Endothelial cell of umbilical vein (primary cell): ENCODE measurements at regions not wholly inside any gene's neighbourhood (a gene's known extent, or its start where the extent isn't known, plus 50 kb on each side); places are given as distances from the start of the nearest gene placed in this dataset.

ENCODE experiments used
- BruUV-seq: library from RNA; stranded (reverse); fragments of 400-500 nt; replicated peaks from 2 replicates; lab custom pipeline; 2021; lab: Mats Ljungman, UMichigan
- CTCF ChIA-PET: fragments of 300-600, 350-600 bp; sonication (Branson Sonifier 250); formaldehyde crosslinking; loops from one replicate; lab custom pipeline; 2021; ENCODE audit warnings: antibody characterized with exemption, inconsistent platforms; lab: Charles Lee
- POLR2A ChIA-PET: fragments of 300-600, 350-600 bp; sonication (Branson Sonifier 250); formaldehyde crosslinking; loops from one replicate; lab custom pipeline; 2021; ENCODE audit warnings: antibody characterized with exemption, inconsistent platforms; lab: Charles Lee
- DNase-seq: peaks from one replicate; pipeline ENCODE4 v3.0.0-alpha.2; 2011; ENCODE audit warnings: low read depth, low spot score
- FAIRE-seq: peaks from 2 replicates; lab custom pipeline; 2011; peaks lifted over from hg19 to GRCh38; lab: Jason Lieb, UNC
- H2AFZ ChIP-seq: 2 replicates; pipeline ENCODE4 v1.6.0; 2012; ENCODE audit warnings: low read depth, low read length, control low read depth, inconsistent platforms
- H3K27ac ChIP-seq: 2 replicates; pipeline ENCODE4 v1.5.1; 2011; ENCODE audit warnings: low read depth, mild to moderate bottlenecking, control low read depth, low read length, moderate library complexity; ENCODE audit not compliant: insufficient read depth
- H3K27me3 ChIP-seq, 2 experiments: 2 replicates each; pipeline versions ENCODE4 v1.6.0 to v1.6.1; 2011; ENCODE audit warnings: low read length in 2 of 2, mixed read lengths in 1 of 2; ENCODE audit not compliant: control insufficient read depth in 2 of 2, insufficient read depth in 2 of 2
- H3K36me3 ChIP-seq, 2 experiments: 2 replicates in 1 of 2; 3 replicates in 1 of 2; pipeline ENCODE4 v1.5.1; 2011; ENCODE audit warnings: low read length in 2 of 2, mild to moderate bottlenecking in 1 of 2, moderate library complexity in 1 of 2; ENCODE audit not compliant: control insufficient read depth in 2 of 2, insufficient read depth in 2 of 2; ENCODE audit errors: extremely low read depth in 1 of 2
- H3K4me1 ChIP-seq: 3 replicates; pipeline ENCODE4 v1.5.1; 2011; ENCODE audit warnings: mild to moderate bottlenecking, low read length; ENCODE audit not compliant: control insufficient read depth, insufficient read depth; ENCODE audit errors: extremely low read depth
- H3K4me2 ChIP-seq: 2 replicates; pipeline ENCODE4 v1.6.1; 2011; ENCODE audit warnings: low read length, control low read depth, mixed read lengths; ENCODE audit not compliant: insufficient read depth
- H3K4me3 ChIP-seq, 3 experiments: fragments of 200-600 bp in 1 of 3; sonication (generic), shearing (Covaris generic) in 1 of 3; replicated peaks in 1 of 3; 2 replicates each; pipeline ENCODE4 v1.5.1; 2011 to 2016; ENCODE audit warnings: control low read depth in 3 of 3, low read length in 3 of 3, mild to moderate bottlenecking in 2 of 3, inconsistent platforms in 1 of 3, low read depth in 1 of 3, moderate library complexity in 1 of 3; ENCODE audit not compliant: insufficient read depth in 1 of 3
- H3K79me2 ChIP-seq: 2 replicates; pipeline ENCODE4 v1.6.0; 2012; ENCODE audit warnings: low read length, inconsistent platforms; ENCODE audit not compliant: control insufficient read depth, insufficient read depth
- H3K9ac ChIP-seq: replicated peaks from 2 replicates; pipeline ENCODE3; 2011; ENCODE audit warnings: low read length, control low read depth; ENCODE audit not compliant: insufficient read depth; ENCODE audit errors: extremely low read depth
- H3K9me1 ChIP-seq: replicated peaks from 3 replicates; pipeline ENCODE4 v1.6.0; 2011; ENCODE audit warnings: mild to moderate bottlenecking, low read length; ENCODE audit not compliant: control insufficient read depth, insufficient read depth; ENCODE audit errors: extremely low read depth
- H3K9me3 ChIP-seq: replicated peaks from 2 replicates; pipeline ENCODE4 v1.5.1; 2012; ENCODE audit warnings: low read length, inconsistent platforms; ENCODE audit not compliant: control insufficient read depth, insufficient read depth
- H4K20me1 ChIP-seq: replicated peaks from 2 replicates; pipeline ENCODE3; 2011; ENCODE audit warnings: mild to moderate bottlenecking, low read length; ENCODE audit not compliant: control insufficient read depth, insufficient read depth; ENCODE audit errors: extremely low read depth
- EZH2 ChIP-seq: IDR thresholded peaks from 2 replicates; pipeline ENCODE4 v1.6.1; 2012; ENCODE audit warnings: borderline replicate concordance, low read depth, mild to moderate bottlenecking, moderate library complexity, low read length, inconsistent platforms; ENCODE audit not compliant: severe bottlenecking
- FOS ChIP-seq: IDR thresholded peaks from 2 replicates; pipeline ENCODE4 v1.6.1; 2011; ENCODE audit warnings: mild to moderate bottlenecking, low read length, moderate library complexity, borderline replicate concordance; ENCODE audit not compliant: insufficient read depth
- GATA2 ChIP-seq: IDR thresholded peaks from 2 replicates; pipeline ENCODE4 v1.7.0; 2011; ENCODE audit warnings: low read depth, mild to moderate bottlenecking, moderate library complexity, mixed read lengths, low read length; ENCODE audit not compliant: insufficient read length, insufficient read depth
- JUN ChIP-seq: IDR thresholded peaks from 2 replicates; pipeline ENCODE4 v1.6.1; 2011; ENCODE audit warnings: borderline replicate concordance, low read depth; ENCODE audit not compliant: insufficient read length, insufficient read depth
- MYC ChIP-seq: IDR thresholded peaks from one replicate; pipeline ENCODE4 v1.6.1; 2011; ENCODE audit warnings: mild to moderate bottlenecking, low read depth, low read length
- POLR2A ChIP-seq: IDR thresholded peaks from 2 replicates; pipeline ENCODE4 v1.6.1; 2012; ENCODE audit warnings: low read depth, mild to moderate bottlenecking, control low read depth, low read length
- POLR2AphosphoS5 ChIP-seq: IDR thresholded peaks from 2 replicates; pipeline ENCODE4 v1.6.1; 2012; ENCODE audit warnings: low read depth, mild to moderate bottlenecking, control low read depth, low read length, moderate library complexity; ENCODE audit not compliant: insufficient read depth
- dilution Hi-C: fragments of 300-500 bp; cut with MboI; formaldehyde crosslinking; loops from one replicate; pipeline ENCODE4 v1.15.0; 2019; ENCODE audit warnings: low sequenced_read_pairs; ENCODE audit not compliant: extremely low pct_ligation_motif_present
- intact Hi-C: fragments of 100-400 bp; cut with micrococcal nuclease; formaldehyde crosslinking; loops from one replicate; pipeline ENCODE4 v1.10.0; 2022
- TF ChIP-seq, protein P1 (sequence below), 2 donors: IDR thresholded peaks; 1 replicate in 1 of 2; 2 replicates in 1 of 2; pipeline ENCODE4 v1.5.1; 2011; ENCODE audit warnings: low read length in 2 of 2, mild to moderate bottlenecking in 2 of 2, moderate library complexity in 2 of 2, control low read depth in 1 of 2, inconsistent platforms in 1 of 2, low read depth in 1 of 2; ENCODE audit not compliant: insufficient read depth in 1 of 2; ENCODE audit errors: extremely low read depth in 1 of 2
- TF ChIP-seq, protein P2 (sequence below): IDR thresholded peaks from 2 replicates; pipeline ENCODE4 v1.6.1; 2011; ENCODE audit not compliant: insufficient read depth, insufficient read length

DNA sequence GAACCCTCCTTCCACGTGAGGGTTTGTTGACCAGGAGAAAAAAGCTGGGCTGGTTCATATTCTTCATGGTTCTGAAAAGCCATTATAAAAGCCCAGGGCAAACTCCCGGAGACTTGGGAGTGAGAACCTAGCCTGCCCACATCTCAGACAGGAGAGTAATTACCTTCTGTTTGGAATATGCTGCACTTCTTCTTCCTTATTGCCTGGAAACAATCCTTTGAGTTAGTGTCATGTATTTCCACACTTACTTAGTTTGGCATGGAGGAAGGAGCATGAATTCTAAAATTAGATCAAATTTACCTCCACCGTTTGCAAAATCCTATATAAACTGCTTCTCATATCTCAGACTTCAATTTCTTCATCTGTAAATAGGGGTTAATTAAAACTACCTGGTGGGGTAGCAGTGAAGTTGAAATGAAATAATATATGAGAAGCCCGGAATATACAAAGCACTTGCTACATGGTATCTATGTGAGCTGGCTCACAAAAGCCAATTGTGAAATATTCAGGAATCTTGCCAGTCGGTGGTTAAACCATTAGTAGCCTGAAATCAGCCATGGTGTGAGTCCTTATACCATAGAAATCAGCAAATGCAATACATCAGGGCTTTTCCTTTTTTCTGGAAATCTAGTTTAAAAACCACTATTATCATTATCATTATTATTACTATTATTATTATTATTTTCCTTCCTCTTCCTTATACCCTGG is 140.0 kb upstream of the RAD23B start:
- TF ChIP-seq, protein P1, sequence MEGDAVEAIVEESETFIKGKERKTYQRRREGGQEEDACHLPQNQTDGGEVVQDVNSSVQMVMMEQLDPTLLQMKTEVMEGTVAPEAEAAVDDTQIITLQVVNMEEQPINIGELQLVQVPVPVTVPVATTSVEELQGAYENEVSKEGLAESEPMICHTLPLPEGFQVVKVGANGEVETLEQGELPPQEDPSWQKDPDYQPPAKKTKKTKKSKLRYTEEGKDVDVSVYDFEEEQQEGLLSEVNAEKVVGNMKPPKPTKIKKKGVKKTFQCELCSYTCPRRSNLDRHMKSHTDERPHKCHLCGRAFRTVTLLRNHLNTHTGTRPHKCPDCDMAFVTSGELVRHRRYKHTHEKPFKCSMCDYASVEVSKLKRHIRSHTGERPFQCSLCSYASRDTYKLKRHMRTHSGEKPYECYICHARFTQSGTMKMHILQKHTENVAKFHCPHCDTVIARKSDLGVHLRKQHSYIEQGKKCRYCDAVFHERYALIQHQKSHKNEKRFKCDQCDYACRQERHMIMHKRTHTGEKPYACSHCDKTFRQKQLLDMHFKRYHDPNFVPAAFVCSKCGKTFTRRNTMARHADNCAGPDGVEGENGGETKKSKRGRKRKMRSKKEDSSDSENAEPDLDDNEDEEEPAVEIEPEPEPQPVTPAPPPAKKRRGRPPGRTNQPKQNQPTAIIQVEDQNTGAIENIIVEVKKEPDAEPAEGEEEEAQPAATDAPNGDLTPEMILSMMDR (IDR thresholded peaks at IDR 0.05; ENCODE audit: extremely low read depth in 1 of 2, insufficient read depth in 1 of 2, low read depth in 1 of 2, low read length in 2 of 2): no peak
- TF ChIP-seq EZH2 (no peak), GATA2 (no peak), JUN (no peak), FOS (no peak), POLR2AphosphoS5 (no peak), POLR2A (no peak), MYC (no peak)
- TF ChIP-seq, protein P2, sequence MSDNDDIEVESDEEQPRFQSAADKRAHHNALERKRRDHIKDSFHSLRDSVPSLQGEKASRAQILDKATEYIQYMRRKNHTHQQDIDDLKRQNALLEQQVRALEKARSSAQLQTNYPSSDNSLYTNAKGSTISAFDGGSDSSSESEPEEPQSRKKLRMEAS: no peak
- H3K4me3 ChIP-seq: no peak overlapping the region
- H3K27me3 ChIP-seq: no peaks in the 10 kb centered on the region
- no peaks in the 10 kb centered on the region for H3K9me1 ChIP-seq
- H4K20me1 ChIP-seq: no peaks in the 10 kb centered on the region
- intact Hi-C loops (no loop called here), dilution Hi-C loops (no loop called here)
- no peaks in the 10 kb centered on the region for H3K9me3 ChIP-seq
- no peaks in the 10 kb centered on the region for H3K79me2 ChIP-seq
- H3K4me1 ChIP-seq: no peaks in the 10 kb centered on the region
- CTCF ChIA-PET: interaction anchor here (2.1 kb wide), 1 partner anchor 1301 kb away, joined by 5 read pairs; no protein-coding TSS in a partner anchor
- no TSS peak for BruUV-seq
- FAIRE-seq (no peak), DNase-seq (no peak)
- H3K4me2 ChIP-seq: no peak overlapping the region
- POLR2A ChIA-PET: no interaction called here
- no peaks in the 10 kb centered on the region for H3K36me3 ChIP-seq
- no peak overlapping the region for H3K27ac ChIP-seq
- H3K9ac ChIP-seq: no peak overlapping the region
- no peak overlapping the region for H2AFZ ChIP-seq
